Fibroblast of lung (primary cell): ENCODE measurements at regions not wholly inside any gene's neighbourhood (a gene's known extent, or its start where the extent isn't known, plus 50 kb on each side); places are given as distances from the start of the nearest gene placed in this dataset.
A peak's percentile ranks its signal among the peaks of the same experiment; 100 is the strongest.

Experiments
- DNase-seq, 2 donors: peaks; one replicate each; pipeline versions ENCODE4 v3.0.0 to v3.0.0-alpha.2; 2010; ENCODE audit warnings: low read depth in 2 of 2
- H2AFZ ChIP-seq: 2 replicates; pipeline ENCODE4 v1.5.1; 2012; ENCODE audit warnings: low read length, control low read depth, inconsistent platforms
- H3K27ac ChIP-seq: 2 replicates; pipeline ENCODE4 v1.5.1; 2011; ENCODE audit warnings: low read length, control low read depth; ENCODE audit not compliant: insufficient read depth
- H3K27me3 ChIP-seq: 2 replicates; pipeline ENCODE4 v1.5.1; 2011; ENCODE audit warnings: mild to moderate bottlenecking, low read length; ENCODE audit not compliant: control insufficient read depth, insufficient read depth
- H3K36me3 ChIP-seq: 2 replicates; pipeline ENCODE4 v1.5.1; 2011; ENCODE audit warnings: low read length; ENCODE audit not compliant: control insufficient read depth, insufficient read depth
- H3K4me1 ChIP-seq: 2 replicates; pipeline ENCODE4 v1.5.1; 2011; ENCODE audit warnings: low read length; ENCODE audit not compliant: control insufficient read depth, insufficient read depth; ENCODE audit errors: extremely low read depth
- H3K4me2 ChIP-seq: 2 replicates; pipeline ENCODE4 v1.5.1; 2011; ENCODE audit warnings: low read length, control low read depth; ENCODE audit not compliant: insufficient read depth; ENCODE audit errors: extremely low read depth
- H3K4me3 ChIP-seq, 4 experiments: fragments of 200-600 bp in 1 of 4; sonication (generic) in 1 of 4; replicated peaks in 1 of 4; 2 replicates each; pipeline ENCODE4 v1.5.1; 2011 to 2016; ENCODE audit warnings: low read length in 4 of 4, low read depth in 3 of 4, mild to moderate bottlenecking in 3 of 4, control low read depth in 2 of 4, inconsistent platforms in 1 of 4, mixed read lengths in 1 of 4; ENCODE audit not compliant: insufficient read depth in 1 of 4; ENCODE audit errors: control extremely low read depth in 1 of 4
- H3K79me2 ChIP-seq: 2 replicates; pipeline ENCODE4 v1.5.1; 2012; ENCODE audit warnings: mild to moderate bottlenecking, low read length, inconsistent platforms; ENCODE audit not compliant: control insufficient read depth, insufficient read depth
- H3K9ac ChIP-seq: 2 replicates; pipeline ENCODE4 v1.5.1; 2011; ENCODE audit warnings: mild to moderate bottlenecking, low read length, control low read depth; ENCODE audit not compliant: insufficient read depth
- H3K9me3 ChIP-seq: 2 replicates; pipeline ENCODE4 v1.5.1; 2012; ENCODE audit warnings: low read depth, low read length; ENCODE audit not compliant: control insufficient read depth, insufficient read depth
- H4K20me1 ChIP-seq: 2 replicates; pipeline ENCODE4 v1.5.1; 2011; ENCODE audit warnings: low read length; ENCODE audit not compliant: control insufficient read depth, insufficient read depth; ENCODE audit errors: extremely low read depth
- EZH2 ChIP-seq: IDR thresholded peaks from 2 replicates; pipeline ENCODE4 v1.5.1; 2012; ENCODE audit warnings: low read length, control low read depth, mild to moderate bottlenecking; ENCODE audit errors: missing control alignments
- TF ChIP-seq, protein P1 (sequence below), 2 donors: IDR thresholded peaks in 1 of 2; conservative IDR thresholded peaks in 1 of 2; 1 replicate in 1 of 2; 2 replicates in 1 of 2; pipeline ENCODE4 v1.5.1; 2011 to 2012; ENCODE audit warnings: low read length in 2 of 2, control low read depth in 1 of 2, inconsistent platforms in 1 of 2, low read depth in 1 of 2, mild to moderate bottlenecking in 1 of 2

DNA sequence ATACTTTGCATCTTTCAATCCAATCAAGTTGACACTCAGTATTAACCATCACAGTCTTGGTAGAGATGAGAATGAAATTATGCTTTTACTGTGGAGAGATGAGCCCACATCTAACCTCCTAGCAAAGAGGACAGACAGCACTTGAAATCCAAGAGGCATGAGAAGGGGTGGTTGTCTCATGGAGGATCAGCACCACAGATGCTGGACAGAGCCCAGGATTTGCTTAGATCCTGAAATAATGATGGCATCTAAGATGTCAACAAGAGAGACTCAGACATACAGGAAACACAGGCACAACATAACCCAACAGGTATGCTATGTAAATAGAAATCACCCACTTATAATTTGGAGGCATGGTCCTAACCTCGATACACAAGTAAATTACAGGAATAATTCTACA is 74.3 kb upstream of the VCX2 start:
- Histone ChIP-seq H4K20me1 (no peaks in the 10 kb centered on the region), H3K79me2 (no peaks in the 10 kb centered on the region), H3K27ac (no peak overlapping the region), H3K4me2 (no peak overlapping the region), H3K9me3 (no peaks in the 10 kb centered on the region), H3K9ac (no peak overlapping the region), H3K4me3 (no peak overlapping the region), H3K4me1 (no peaks in the 10 kb centered on the region), H3K36me3 (no peaks in the 10 kb centered on the region), H3K27me3 (no peaks in the 10 kb centered on the region), H2AFZ (no peak overlapping the region)
- DNase-seq, result peak in 1 of 2 donors; percentile 8
- TF ChIP-seq EZH2, result no peak
- TF ChIP-seq, protein P1, sequence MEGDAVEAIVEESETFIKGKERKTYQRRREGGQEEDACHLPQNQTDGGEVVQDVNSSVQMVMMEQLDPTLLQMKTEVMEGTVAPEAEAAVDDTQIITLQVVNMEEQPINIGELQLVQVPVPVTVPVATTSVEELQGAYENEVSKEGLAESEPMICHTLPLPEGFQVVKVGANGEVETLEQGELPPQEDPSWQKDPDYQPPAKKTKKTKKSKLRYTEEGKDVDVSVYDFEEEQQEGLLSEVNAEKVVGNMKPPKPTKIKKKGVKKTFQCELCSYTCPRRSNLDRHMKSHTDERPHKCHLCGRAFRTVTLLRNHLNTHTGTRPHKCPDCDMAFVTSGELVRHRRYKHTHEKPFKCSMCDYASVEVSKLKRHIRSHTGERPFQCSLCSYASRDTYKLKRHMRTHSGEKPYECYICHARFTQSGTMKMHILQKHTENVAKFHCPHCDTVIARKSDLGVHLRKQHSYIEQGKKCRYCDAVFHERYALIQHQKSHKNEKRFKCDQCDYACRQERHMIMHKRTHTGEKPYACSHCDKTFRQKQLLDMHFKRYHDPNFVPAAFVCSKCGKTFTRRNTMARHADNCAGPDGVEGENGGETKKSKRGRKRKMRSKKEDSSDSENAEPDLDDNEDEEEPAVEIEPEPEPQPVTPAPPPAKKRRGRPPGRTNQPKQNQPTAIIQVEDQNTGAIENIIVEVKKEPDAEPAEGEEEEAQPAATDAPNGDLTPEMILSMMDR (conservative IDR thresholded peaks at IDR 0.05 in 1 of 2, IDR thresholded peaks at IDR 0.05 in 1 of 2; ENCODE audit: low read depth in 1 of 2, low read length in 2 of 2), result no peak

DNA sequence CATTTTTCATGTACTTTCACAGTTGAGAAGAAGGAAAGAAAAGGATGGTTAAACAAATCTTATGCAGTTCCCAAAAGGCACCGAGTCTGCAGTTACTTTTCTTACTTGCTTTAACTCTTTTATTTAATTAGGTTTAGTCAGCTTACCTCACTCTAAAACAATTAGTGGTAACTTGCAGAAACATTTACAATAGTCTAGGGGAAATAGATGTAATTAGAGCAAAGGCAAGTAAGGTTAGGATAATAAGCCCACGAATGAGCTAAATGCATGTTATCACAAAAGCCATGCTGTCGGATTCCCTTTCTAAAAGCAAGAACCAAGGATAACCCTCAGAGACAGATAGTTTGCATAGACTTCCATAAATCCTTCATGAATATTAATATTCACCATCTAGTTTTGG is 82.0 kb upstream of the VCX2 start:
- no peaks in the 10 kb centered on the region for H4K20me1 ChIP-seq
- no peak overlapping the region for H2AFZ ChIP-seq
- H3K4me2 ChIP-seq, result no peak overlapping the region
- no peak overlapping the region for H3K9ac ChIP-seq
- H3K36me3 ChIP-seq, result no peaks in the 10 kb centered on the region
- no peak overlapping the region for H3K27ac ChIP-seq
- no peaks in the 10 kb centered on the region for H3K4me1 ChIP-seq
- TF ChIP-seq EZH2, result no peak
- TF ChIP-seq, protein P1 (conservative IDR thresholded peaks at IDR 0.05 in 1 of 2, IDR thresholded peaks at IDR 0.05 in 1 of 2; ENCODE audit: low read depth in 1 of 2, low read length in 2 of 2), result no peak
- H3K79me2 ChIP-seq, result no peaks in the 10 kb centered on the region
- H3K27me3 ChIP-seq, result no peaks in the 10 kb centered on the region
- no peaks in the 10 kb centered on the region for H3K9me3 ChIP-seq
- H3K4me3 ChIP-seq, result no peak overlapping the region
- DNase-seq, result no peak

DNA sequence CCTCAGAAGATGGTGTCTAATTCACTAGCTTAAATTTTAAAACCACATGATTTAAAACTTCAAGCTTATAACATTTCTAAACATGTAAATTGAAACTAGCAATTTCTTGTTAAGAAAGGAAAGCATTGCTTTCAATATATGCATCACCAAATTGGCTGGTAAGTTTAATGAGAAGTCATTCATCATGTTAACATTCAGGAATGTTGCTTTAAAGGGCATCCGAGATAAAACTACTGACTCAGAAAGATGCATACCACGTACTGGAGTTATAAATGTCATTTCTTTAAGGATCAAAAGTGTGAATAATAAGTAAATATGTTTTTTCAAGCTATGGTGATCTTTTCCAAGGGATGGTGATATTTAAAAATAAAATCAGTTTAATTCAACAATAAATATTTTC is 83.3 kb upstream of the VCX2 start:
- Histone ChIP-seq H3K4me1 (no peaks in the 10 kb centered on the region), H3K27me3 (no peaks in the 10 kb centered on the region), H3K9ac (no peak overlapping the region), H4K20me1 (no peaks in the 10 kb centered on the region), H3K4me2 (no peak overlapping the region), H2AFZ (no peak overlapping the region), H3K4me3 (no peak overlapping the region), H3K36me3 (no peaks in the 10 kb centered on the region), H3K27ac (no peak overlapping the region), H3K79me2 (no peaks in the 10 kb centered on the region), H3K9me3 (no peaks in the 10 kb centered on the region)
- DNase-seq, result peak in 1 of 2 donors; percentile 63
- no peak for TF ChIP-seq EZH2
- TF ChIP-seq, protein P1 (conservative IDR thresholded peaks at IDR 0.05 in 1 of 2, IDR thresholded peaks at IDR 0.05 in 1 of 2; ENCODE audit: low read depth in 1 of 2, low read length in 2 of 2), result no peak
